HCT116 (cell line): ENCODE measurements at regions not wholly inside any gene's neighbourhood (a gene's known extent, or its start where the extent isn't known, plus 50 kb on each side); places are given as distances from the start of the nearest gene placed in this dataset.
"Not testable (repeated sequence)": the region's sequence is repeated elsewhere in the genome, so short reads cannot be mapped to it uniquely, and the experiment has no call there.

Source experiments
- ATAC-seq: fragments of 200-7000 bp; cut with Tn5 transposase; 2 replicates; pipeline ENCODE4 v1.9.1; 2020; ENCODE audit warnings: mild to moderate bottlenecking, moderate library complexity
- BruUV-seq: library from RNA; stranded (reverse); fragments of 400-500 nt; replicated peaks from 2 replicates; lab custom pipeline; 2021; lab: Mats Ljungman, UMichigan
- CTCF ChIA-PET: fragments of 300-600 bp; sonication (Branson Sonifier 250); formaldehyde crosslinking; loops from one replicate; lab custom pipeline; 2021; ENCODE audit warnings: antibody characterized with exemption; lab: Charles Lee
- POLR2A ChIA-PET: fragments of 300-600, 350-600 bp; sonication (Branson Sonifier 250); formaldehyde crosslinking; loops from one replicate; lab custom pipeline; 2021; ENCODE audit warnings: antibody characterized with exemption; lab: Charles Lee
- RAD21 ChIA-PET, 2 experiments: fragments of 300-600 bp; sonication (Branson Sonifier 250); formaldehyde crosslinking; loops; one replicate each; lab custom pipeline; 2023; ENCODE audit warnings: low total read pairs in 2 of 2; ENCODE audit not compliant: uncharacterized antibody in 2 of 2, unreplicated experiment in 2 of 2, low non-redundant PET in 1 of 2; lab: Charles Lee
- DNase-seq: peaks from one replicate; pipeline ENCODE4 v3.0.0-alpha.2; 2010; ENCODE audit warnings: low read depth, low spot score
- H2AFZ ChIP-seq: fragments of 200-600 bp; shearing (Covaris generic), sonication (generic); 2 replicates; pipeline ENCODE4 v1.6.1; 2017; ENCODE audit warnings: low read depth, mixed run types, mixed read lengths, antibody characterized with exemption, low read length; ENCODE audit not compliant: poor library complexity, severe bottlenecking
- H3K27ac ChIP-seq: 2 replicates; pipeline ENCODE4 v1.5.1; 2012; ENCODE audit warnings: low read depth, low read length
- H3K27me3 ChIP-seq: fragments of 200-600 bp; sonication (generic); 2 replicates; pipeline ENCODE4 v1.6.1; 2016; ENCODE audit warnings: mixed run types, low read length, mixed read lengths; ENCODE audit not compliant: insufficient read depth
- H3K36me3 ChIP-seq, 2 experiments: fragments of 200-500 bp in 1 of 2; fragments of 200-600 bp in 1 of 2; sonication (Bioruptor generic) in 1 of 2; sonication (generic) in 1 of 2; 2 replicates each; pipeline versions ENCODE4 v1.5.1 to v1.6.1; 2014 to 2016; ENCODE audit warnings: low read length in 2 of 2, inconsistent platforms in 1 of 2, mixed read lengths in 1 of 2, mixed run types in 1 of 2; ENCODE audit not compliant: insufficient read depth in 2 of 2, control insufficient read depth in 1 of 2
- H3K4me1 ChIP-seq, 2 experiments: fragments of 200-600 bp in 1 of 2; sonication (generic) in 1 of 2; 2 replicates each; pipeline versions ENCODE4 v1.5.1 to v1.6.1; 2012 to 2017; ENCODE audit warnings: low read length in 2 of 2, inconsistent platforms in 1 of 2, mild to moderate bottlenecking in 1 of 2, mixed read lengths in 1 of 2, mixed run types in 1 of 2, moderate library complexity in 1 of 2; ENCODE audit not compliant: insufficient read depth in 2 of 2, control insufficient read depth in 1 of 2
- H3K4me2 ChIP-seq: fragments of 200-600 bp; sonication (generic); 2 replicates; pipeline ENCODE4 v1.6.1; 2017; ENCODE audit warnings: mixed run types, low read length, mixed read lengths
- H3K4me3 ChIP-seq, 2 experiments: fragments of 200-600 bp in 1 of 2; sonication (generic) in 1 of 2; replicated peaks in 1 of 2; 2 replicates each; pipeline ENCODE4 v1.5.1; 2011 to 2016; ENCODE audit warnings: low read length in 2 of 2, control low read depth in 1 of 2, low read depth in 1 of 2, mild to moderate bottlenecking in 1 of 2, mixed read lengths in 1 of 2, mixed run types in 1 of 2
- H3K79me2 ChIP-seq: fragments of 200-600 bp; sonication (generic); 2 replicates; pipeline ENCODE4 v1.6.1; 2017; ENCODE audit warnings: mild to moderate bottlenecking, mixed run types, low read length, moderate library complexity, mixed read lengths; ENCODE audit not compliant: insufficient read depth
- H3K9ac ChIP-seq: fragments of 200-600 bp; sonication (generic); 2 replicates; pipeline ENCODE4 v1.6.1; 2016; ENCODE audit warnings: low read length, mixed read lengths
- H3K9me2 ChIP-seq: fragments of 200-600 bp; sonication (generic), shearing (Covaris generic); 2 replicates; pipeline ENCODE4 v1.6.1; 2017; ENCODE audit warnings: mixed run types, mild to moderate bottlenecking, moderate library complexity; ENCODE audit not compliant: insufficient read depth
- H3K9me3 ChIP-seq, 2 experiments: fragments of 200-500 bp in 1 of 2; fragments of 200-600 bp in 1 of 2; sonication (Bioruptor generic) in 1 of 2; sonication (generic) in 1 of 2; 2 replicates each; pipeline ENCODE4 v1.6.1; 2014 to 2017; ENCODE audit warnings: low read length in 2 of 2, mixed read lengths in 2 of 2, inconsistent platforms in 1 of 2, low read depth in 1 of 2, mild to moderate bottlenecking in 1 of 2, mixed run types in 1 of 2, moderate library complexity in 1 of 2; ENCODE audit not compliant: control insufficient read depth in 1 of 2, insufficient read depth in 1 of 2
- H4K20me1 ChIP-seq: fragments of 200-600 bp; sonication (generic), shearing (Covaris generic); 2 replicates; pipeline ENCODE4 v1.6.1; 2017; ENCODE audit warnings: mixed run types, mild to moderate bottlenecking, moderate library complexity; ENCODE audit not compliant: insufficient read depth
- CEBPB ChIP-seq: IDR thresholded peaks from 2 replicates; pipeline ENCODE4 v1.6.1; 2012; ENCODE audit warnings: low read depth
- YY1 ChIP-seq: IDR thresholded peaks from 2 replicates; pipeline ENCODE4 v1.6.1; 2011; ENCODE audit warnings: low read length, low read depth, moderate library complexity, mild to moderate bottlenecking; ENCODE audit not compliant: insufficient replicate concordance; ENCODE audit errors: extremely low read depth
- intact Hi-C: fragments of 100-400 bp; cut with micrococcal nuclease; formaldehyde crosslinking; loops from 2 replicates; pipeline ENCODE4 v1.10.0; 2022
- TF ChIP-seq, protein P1 (sequence below): IDR thresholded peaks from 2 replicates; pipeline ENCODE4 v1.6.1; 2011; ENCODE audit warnings: mild to moderate bottlenecking, low read length, moderate library complexity; ENCODE audit not compliant: insufficient replicate concordance; ENCODE audit errors: extremely low read depth

DNA sequence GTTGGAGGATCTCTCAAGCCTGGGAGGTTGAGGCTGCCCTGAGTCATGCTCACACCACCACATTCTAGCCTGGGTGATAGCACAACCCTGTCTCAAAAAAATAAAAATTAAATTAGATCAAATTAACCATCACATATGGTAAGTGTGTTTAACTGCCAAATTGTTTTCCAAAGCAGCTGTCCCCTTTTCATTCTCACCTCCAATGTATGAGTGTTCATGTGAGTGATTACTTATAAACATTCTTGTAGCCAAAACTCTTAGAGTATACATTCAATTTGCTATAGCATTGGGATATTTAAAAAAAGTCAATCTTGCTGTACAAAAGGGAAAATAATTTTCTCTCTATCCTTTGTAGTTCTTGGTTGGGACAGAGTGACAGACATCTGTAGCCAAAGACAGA is 53.4 kb upstream of the SNAPC3 start:
- Histone ChIP-seq H3K36me3 (no peaks in the 10 kb centered on the region), H3K9me3 (no peaks in the 10 kb centered on the region), H3K9me2 (no peaks in the 10 kb centered on the region), H4K20me1 (no peaks in the 10 kb centered on the region), H3K4me1 (no peaks in the 10 kb centered on the region), H2AFZ (no peak overlapping the region), H3K27me3 (no peaks in the 10 kb centered on the region), H3K4me3 (no peak overlapping the region), H3K9ac (no peak overlapping the region), H3K79me2 (no peaks in the 10 kb centered on the region), H3K27ac (no peak overlapping the region), H3K4me2 (no peak overlapping the region)
- TF ChIP-seq, protein P1, sequence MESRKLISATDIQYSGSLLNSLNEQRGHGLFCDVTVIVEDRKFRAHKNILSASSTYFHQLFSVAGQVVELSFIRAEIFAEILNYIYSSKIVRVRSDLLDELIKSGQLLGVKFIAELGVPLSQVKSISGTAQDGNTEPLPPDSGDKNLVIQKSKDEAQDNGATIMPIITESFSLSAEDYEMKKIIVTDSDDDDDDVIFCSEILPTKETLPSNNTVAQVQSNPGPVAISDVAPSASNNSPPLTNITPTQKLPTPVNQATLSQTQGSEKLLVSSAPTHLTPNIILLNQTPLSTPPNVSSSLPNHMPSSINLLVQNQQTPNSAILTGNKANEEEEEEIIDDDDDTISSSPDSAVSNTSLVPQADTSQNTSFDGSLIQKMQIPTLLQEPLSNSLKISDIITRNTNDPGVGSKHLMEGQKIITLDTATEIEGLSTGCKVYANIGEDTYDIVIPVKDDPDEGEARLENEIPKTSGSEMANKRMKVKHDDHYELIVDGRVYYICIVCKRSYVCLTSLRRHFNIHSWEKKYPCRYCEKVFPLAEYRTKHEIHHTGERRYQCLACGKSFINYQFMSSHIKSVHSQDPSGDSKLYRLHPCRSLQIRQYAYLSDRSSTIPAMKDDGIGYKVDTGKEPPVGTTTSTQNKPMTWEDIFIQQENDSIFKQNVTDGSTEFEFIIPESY, result no peak
- TF ChIP-seq CEBPB (no peak), YY1 (no peak)
- CTCF ChIA-PET, result no interaction called here
- RAD21 ChIA-PET, result no interaction called here
- POLR2A ChIA-PET, result no interaction called here
- intact Hi-C loops, result no loop called here
- no peak for ATAC-seq
- no TSS peak for BruUV-seq
- DNase-seq, result no peak

DNA sequence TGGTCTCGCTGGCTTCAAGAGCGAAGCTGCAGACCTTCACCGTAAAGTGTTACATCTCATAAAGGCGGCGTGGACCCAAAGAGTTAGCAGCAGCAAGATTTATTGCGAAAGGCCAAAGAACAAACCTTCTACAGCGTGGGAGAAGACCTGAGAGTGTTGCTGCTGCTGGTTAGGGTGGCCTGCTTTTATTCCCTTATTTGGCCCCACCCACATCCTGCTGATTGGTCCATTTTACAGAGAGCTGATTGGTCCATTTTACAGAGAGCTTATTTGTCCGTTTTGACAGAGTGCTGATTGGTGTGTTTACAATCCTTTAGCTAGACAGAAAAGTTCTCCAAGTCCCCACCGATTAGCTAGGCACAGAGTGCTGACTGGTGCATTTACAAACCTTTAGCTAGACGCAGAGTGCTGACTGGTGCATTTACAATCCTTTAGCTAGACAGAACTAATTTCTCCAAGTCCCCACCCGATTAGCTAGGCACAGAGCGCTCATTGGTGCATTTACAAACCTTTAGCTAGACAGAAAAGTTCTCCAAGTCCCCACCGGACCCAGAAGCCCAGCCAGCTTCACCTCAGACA is 57.6 kb upstream of the SNAPC3 start:
- CTCF ChIA-PET, H3K4me2 ChIP-seq, H4K20me1 ChIP-seq, RAD21 ChIA-PET, H3K27ac ChIP-seq, POLR2A ChIA-PET, H3K27me3 ChIP-seq, H3K9me2 ChIP-seq, BruUV-seq, intact Hi-C loops, H3K4me1 ChIP-seq, H3K36me3 ChIP-seq, ATAC-seq, DNase-seq, H3K9me3 ChIP-seq, H3K79me2 ChIP-seq, H3K4me3 ChIP-seq, H3K9ac ChIP-seq, H2AFZ ChIP-seq: not testable (repeated sequence)
